Prostate gland (tissue), 2 donors: ENCODE measurements at regions not wholly inside any gene's neighbourhood (a gene's known extent, or its start where the extent isn't known, plus 50 kb on each side); places are given as distances from the start of the nearest gene placed in this dataset.
"Not testable (repeated sequence)": the region's sequence is repeated elsewhere in the genome, so short reads cannot be mapped to it uniquely, and the experiment has no call there.

ENCODE experiments used
- DNase-seq: peaks from one replicate; pipeline ENCODE4 v3.0.0-alpha.2; 2019; ENCODE audit warnings: low spot score
- H3K27ac ChIP-seq, 2 donors: fragments of 200-600 bp; sonication (generic); 2 replicates each; pipeline ENCODE4 v1.5.1; 2017 to 2019
- H3K27me3 ChIP-seq: fragments of 200-600 bp; sonication (generic); replicated peaks from 2 replicates; pipeline ENCODE4 v1.5.1; 2019; ENCODE audit not compliant: insufficient read depth
- H3K36me3 ChIP-seq, 2 donors: fragments of 200-600 bp; sonication (generic); 1 replicate in 1 of 2; 2 replicates in 1 of 2; pipeline versions ENCODE4 v1.5.1 to v1.8.1; 2017 to 2019
- H3K4me1 ChIP-seq: fragments of 200-600 bp; sonication (generic); replicated peaks from 2 replicates; pipeline ENCODE4 v1.5.1; 2019
- H3K4me3 ChIP-seq, 2 donors: fragments of 200-600 bp; sonication (generic); 2 replicates each; pipeline ENCODE4 v1.5.1; 2017 to 2019
- H3K9me3 ChIP-seq: fragments of 200-600 bp; sonication (generic); 2 replicates; pipeline ENCODE4 v1.5.1; 2017
- POLR2A ChIP-seq: fragments of 450-650 bp; IDR thresholded peaks from one replicate; pipeline ENCODE4 v1.6.1; 2016; ENCODE audit warnings: antibody characterized with exemption, mild to moderate bottlenecking
- POLR2AphosphoS5 ChIP-seq: sonication (generic); formaldehyde crosslinking; IDR thresholded peaks from one replicate; pipeline ENCODE4 v1.6.1; 2017; ENCODE audit warnings: antibody characterized with exemption
- WGBS: methylation state at CpG from one replicate; pipeline ENCODE4 v1.1.5; 2018; 5-methylcytosine and 5-hydroxymethylcytosine counted together
- intact Hi-C: fragments of 100-400 bp; cut with DNase I; formaldehyde crosslinking; loops from one replicate; pipeline ENCODE4 v1.14.2; 2022
- TF ChIP-seq, protein P1 (sequence below), 4 experiments: fragments of 200-600 bp in 2 of 4; fragments of 450-650 bp in 2 of 4; sonication (generic) in 2 of 4; IDR thresholded peaks; 1 replicate in 3 of 4; 2 replicates in 1 of 4; pipeline ENCODE4 v1.5.1; 2016 to 2019; ENCODE audit warnings: antibody characterized with exemption in 4 of 4, mild to moderate bottlenecking in 2 of 4, moderate library complexity in 2 of 4

- no peak overlapping the region for H3K27ac ChIP-seq
- intact Hi-C loops = no loop called here
- no peaks in the 10 kb centered on the region for H3K4me1 ChIP-seq
- H3K36me3 ChIP-seq = no peaks in the 10 kb centered on the region
- no peak for DNase-seq
- 89% methylated on average over 30 of the region's 38 CpGs for WGBS
- H3K9me3 ChIP-seq = no peaks in the 10 kb centered on the region
- TF ChIP-seq, protein P1, sequence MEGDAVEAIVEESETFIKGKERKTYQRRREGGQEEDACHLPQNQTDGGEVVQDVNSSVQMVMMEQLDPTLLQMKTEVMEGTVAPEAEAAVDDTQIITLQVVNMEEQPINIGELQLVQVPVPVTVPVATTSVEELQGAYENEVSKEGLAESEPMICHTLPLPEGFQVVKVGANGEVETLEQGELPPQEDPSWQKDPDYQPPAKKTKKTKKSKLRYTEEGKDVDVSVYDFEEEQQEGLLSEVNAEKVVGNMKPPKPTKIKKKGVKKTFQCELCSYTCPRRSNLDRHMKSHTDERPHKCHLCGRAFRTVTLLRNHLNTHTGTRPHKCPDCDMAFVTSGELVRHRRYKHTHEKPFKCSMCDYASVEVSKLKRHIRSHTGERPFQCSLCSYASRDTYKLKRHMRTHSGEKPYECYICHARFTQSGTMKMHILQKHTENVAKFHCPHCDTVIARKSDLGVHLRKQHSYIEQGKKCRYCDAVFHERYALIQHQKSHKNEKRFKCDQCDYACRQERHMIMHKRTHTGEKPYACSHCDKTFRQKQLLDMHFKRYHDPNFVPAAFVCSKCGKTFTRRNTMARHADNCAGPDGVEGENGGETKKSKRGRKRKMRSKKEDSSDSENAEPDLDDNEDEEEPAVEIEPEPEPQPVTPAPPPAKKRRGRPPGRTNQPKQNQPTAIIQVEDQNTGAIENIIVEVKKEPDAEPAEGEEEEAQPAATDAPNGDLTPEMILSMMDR (IDR thresholded peaks at IDR 0.05) = no peak
- TF ChIP-seq POLR2AphosphoS5 = no peak
- TF ChIP-seq POLR2A = no peak
- no peak overlapping the region for H3K4me3 ChIP-seq
- no peaks in the 10 kb centered on the region for H3K27me3 ChIP-seq
Observed at GRCh38 chr10:133014416-133015210, 72.2 kb upstream of the CFAP46 start.

DNA sequence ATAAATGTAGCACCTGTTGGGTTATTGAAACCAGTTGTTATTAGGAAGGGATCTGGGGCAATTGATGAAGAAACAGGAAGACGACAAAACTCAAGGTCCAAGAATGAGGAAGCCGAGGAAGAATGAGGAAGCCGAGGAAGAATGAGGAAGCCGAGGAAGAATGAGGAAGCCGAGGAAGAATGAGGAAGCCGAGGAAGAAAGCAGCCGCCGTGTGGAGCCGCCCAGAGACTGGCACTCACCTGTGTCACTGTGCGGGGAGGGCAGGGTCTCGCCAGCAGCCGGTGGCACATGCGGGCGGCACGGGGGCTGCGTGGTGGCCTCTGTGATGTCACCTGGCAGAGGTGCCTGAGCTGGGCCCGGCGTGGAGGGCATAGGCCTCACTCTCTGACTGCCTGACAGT is 71.1 kb upstream of the CFAP46 start:
- no peaks in the 10 kb centered on the region for H3K36me3 ChIP-seq
- no peak for TF ChIP-seq POLR2AphosphoS5
- no peak for DNase-seq
- no peak overlapping the region for H3K27ac ChIP-seq
- H3K9me3 ChIP-seq = no peaks in the 10 kb centered on the region
- 65% methylated on average over 18 of the region's 18 CpGs for WGBS
- H3K4me1 ChIP-seq = no peaks in the 10 kb centered on the region
- H3K4me3 ChIP-seq = no peak overlapping the region
- intact Hi-C loops = no loop called here
- no peaks in the 10 kb centered on the region for H3K27me3 ChIP-seq

DNA sequence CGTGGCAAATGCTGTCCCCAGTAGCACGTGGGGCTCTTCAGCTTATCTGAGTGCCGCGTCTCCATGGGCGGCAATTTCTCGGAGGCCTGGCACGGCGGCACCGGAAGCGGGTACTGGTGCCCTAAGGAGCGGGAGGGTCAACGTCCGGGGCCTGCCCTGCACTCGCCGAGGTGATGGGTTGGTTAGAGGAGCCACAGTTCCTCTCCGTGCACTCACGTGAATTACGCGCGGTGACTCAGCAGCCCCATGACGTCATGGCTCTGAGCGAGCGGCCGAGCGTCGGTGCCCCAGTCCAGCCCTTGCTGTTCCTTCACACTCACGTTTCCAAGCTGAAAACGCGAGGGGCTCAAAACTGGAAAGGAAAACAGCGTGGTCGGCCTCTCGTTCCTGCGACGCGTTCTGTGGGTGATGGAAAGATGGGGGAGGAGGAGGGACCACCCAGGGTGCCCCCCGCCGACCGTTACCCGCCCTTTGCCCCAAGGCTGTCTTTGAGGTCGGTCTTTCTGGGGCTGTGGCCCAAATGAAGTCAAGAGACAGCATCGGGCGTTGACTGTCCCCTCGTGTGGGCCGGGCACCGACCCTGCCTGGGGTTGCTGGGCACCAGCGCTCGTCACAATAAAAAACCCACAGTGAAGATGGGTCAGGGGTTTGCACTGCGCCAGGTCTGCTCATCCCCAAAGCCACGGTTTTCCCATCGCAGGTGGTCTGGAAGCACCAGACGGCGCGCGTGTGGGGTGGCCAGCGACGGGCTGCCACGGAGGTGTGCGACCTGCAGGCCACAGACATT is 70.4 kb upstream of the CFAP46 start:
- intact Hi-C loops = no loop called here
- H3K27me3 ChIP-seq = no peaks in the 10 kb centered on the region
- no peak overlapping the region for H3K4me3 ChIP-seq
- DNase-seq = no peak
- TF ChIP-seq POLR2AphosphoS5 = no peak
- TF ChIP-seq, protein P1 (IDR thresholded peaks at IDR 0.05) = no peak
- TF ChIP-seq POLR2A = no peak
- WGBS = 88% methylated on average over 58 of the region's 58 CpGs
- no peaks in the 10 kb centered on the region for H3K4me1 ChIP-seq
- no peaks in the 10 kb centered on the region for H3K36me3 ChIP-seq
- no peaks in the 10 kb centered on the region for H3K9me3 ChIP-seq
- H3K27ac ChIP-seq = no peak overlapping the region

DNA sequence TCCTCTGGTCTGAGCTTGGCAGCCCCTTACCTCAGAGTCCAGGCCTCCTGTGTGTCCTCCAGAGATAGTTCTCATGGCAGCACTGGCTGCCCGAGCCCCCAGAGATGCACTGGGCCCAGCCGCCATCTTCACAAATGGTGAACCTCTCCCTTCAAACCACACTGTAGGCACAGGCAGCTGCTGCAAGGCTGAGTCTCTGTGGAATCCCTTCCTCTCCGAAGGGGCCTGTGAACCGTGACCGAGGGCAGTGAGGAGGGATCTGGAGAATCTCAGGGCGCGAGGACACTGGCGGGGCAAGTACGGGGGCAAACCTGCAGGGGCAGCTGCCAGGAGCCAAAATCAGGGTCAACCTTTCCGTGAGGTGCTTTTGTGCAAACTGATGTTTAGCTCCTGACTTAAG is 69.5 kb upstream of the CFAP46 start:
- TF ChIP-seq POLR2AphosphoS5 = no peak
- TF ChIP-seq, protein P1 (IDR thresholded peaks at IDR 0.05) = no peak
- TF ChIP-seq POLR2A = no peak
- no peak for DNase-seq
- Histone ChIP-seq H3K36me3 (no peaks in the 10 kb centered on the region), H3K27me3 (no peaks in the 10 kb centered on the region), H3K4me3 (no peak overlapping the region), H3K27ac (no peak overlapping the region), H3K4me1 (no peaks in the 10 kb centered on the region), H3K9me3 (no peaks in the 10 kb centered on the region)
- intact Hi-C loops = no loop called here
- WGBS = 71% methylated on average over 10 of the region's 10 CpGs

DNA sequence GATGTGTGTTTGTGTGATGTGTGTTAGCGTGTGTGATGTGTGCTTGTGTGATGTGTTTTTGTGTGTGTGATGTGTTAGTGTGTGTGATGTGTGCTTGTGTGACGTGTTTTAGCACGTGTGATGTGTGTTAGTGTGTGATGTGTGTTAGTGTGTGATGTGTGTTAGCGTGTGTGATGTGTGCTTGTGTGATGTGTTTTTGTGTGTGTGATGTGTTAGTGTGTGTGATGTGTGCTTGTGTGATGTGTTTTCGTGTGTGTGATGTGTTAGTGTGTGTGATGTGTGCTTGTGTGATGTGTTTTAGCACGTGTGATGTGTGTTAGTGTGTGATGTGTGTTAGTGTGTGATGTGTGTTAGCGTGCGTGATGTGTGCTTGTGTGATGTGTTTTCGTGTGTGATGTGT is 69.0 kb upstream of the CFAP46 start:
- not testable (repeated sequence) for H3K4me1 ChIP-seq, H3K27me3 ChIP-seq
- WGBS = 86% methylated on average over 9 of the region's 9 CpGs

DNA sequence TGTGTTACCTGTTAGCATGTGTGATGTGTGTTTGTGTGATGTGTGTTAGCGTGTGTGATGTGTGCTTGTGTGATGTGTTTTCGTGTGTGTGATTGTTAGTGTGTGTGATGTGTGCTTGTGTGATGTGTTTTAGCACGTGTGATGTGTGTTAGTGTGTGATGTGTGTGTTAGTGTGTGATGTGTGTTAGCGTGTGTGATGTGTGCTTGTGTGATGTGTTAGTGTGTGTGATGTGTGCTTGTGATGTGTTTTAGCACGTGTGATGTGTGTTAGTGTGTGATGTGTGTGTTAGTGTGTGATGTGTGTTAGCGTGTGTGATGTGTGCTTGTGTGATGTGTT is 68.4 kb upstream of the CFAP46 start:
- 87% methylated on average over 6 of the region's 6 CpGs for WGBS
- H3K4me3 ChIP-seq, H3K9me3 ChIP-seq, intact Hi-C loops, H3K27me3 ChIP-seq, H3K4me1 ChIP-seq, DNase-seq, H3K27ac ChIP-seq, H3K36me3 ChIP-seq: not testable (repeated sequence)

More for the DNA sequence above, 69.0 kb upstream of the CFAP46 start:
- intact Hi-C loops, H3K4me3 ChIP-seq, H3K27ac ChIP-seq, DNase-seq, H3K9me3 ChIP-seq, H3K36me3 ChIP-seq: not testable (repeated sequence)
